Caco-2 (cell line): ENCODE measurements at regions not wholly inside any gene's neighbourhood (a gene's known extent, or its start where the extent isn't known, plus 50 kb on each side); places are given as distances from the start of the nearest gene placed in this dataset.

Source experiments
- BruUV-seq: library from RNA; stranded (reverse); fragments of 400-500 nt; replicated peaks from 2 replicates; lab custom pipeline; 2021; lab: Mats Ljungman, UMichigan
- CTCF ChIA-PET: fragments of 300-600 bp; sonication (Branson Sonifier 250); formaldehyde crosslinking; loops from one replicate; lab custom pipeline; 2022; ENCODE audit warnings: antibody characterized with exemption; lab: Charles Lee
- POLR2A ChIA-PET: fragments of 300-600 bp; sonication (Branson Sonifier 250); formaldehyde crosslinking; loops from one replicate; lab custom pipeline; 2022; ENCODE audit warnings: antibody characterized with exemption; lab: Charles Lee
- DNase-seq, 2 experiments: peaks; one replicate each; pipeline versions ENCODE4 v3.0.0 to v3.0.0-alpha.2; 2020 to 2022
- H3K27me3 ChIP-seq: replicated peaks from 2 replicates; pipeline ENCODE4 v1.6.0; 2011; ENCODE audit warnings: low read length; ENCODE audit not compliant: control insufficient read depth, insufficient read depth
- H3K36me3 ChIP-seq: 2 replicates; pipeline ENCODE4 v1.5.1; 2011; ENCODE audit warnings: low read length; ENCODE audit not compliant: control insufficient read depth, insufficient read depth
- H3K4me1 ChIP-seq: fragments of 250-450 bp; sonication (Bioruptor Pico); 2 replicates; pipeline ENCODE4 v1.5.1; 2020; ENCODE audit warnings: mild to moderate bottlenecking
- H3K4me3 ChIP-seq: 2 replicates; pipeline ENCODE4 v1.5.1; 2011; ENCODE audit warnings: low read depth, mild to moderate bottlenecking, control low read depth, low read length
- H3K9me3 ChIP-seq: fragments of 250-450 bp; sonication (Bioruptor Pico); 2 replicates; pipeline ENCODE4 v1.5.1; 2020; ENCODE audit warnings: mild to moderate bottlenecking, moderate library complexity
- H3K27ac Mint-ChIP-seq: one replicate; pipeline ENCODE4 v1.8.0; 2022; ENCODE audit warnings: mixed read lengths; ENCODE audit not compliant: unreplicated experiment
- H3K27me3 Mint-ChIP-seq: one replicate; pipeline ENCODE4 v1.8.0; 2022; ENCODE audit warnings: mixed read lengths; ENCODE audit not compliant: insufficient read depth, unreplicated experiment
- H3K36me3 Mint-ChIP-seq: one replicate; pipeline ENCODE4 v1.8.0; 2022; ENCODE audit warnings: mild to moderate bottlenecking, mixed read lengths; ENCODE audit not compliant: insufficient read depth, unreplicated experiment
- H3K4me1 Mint-ChIP-seq: one replicate; pipeline ENCODE4 v1.8.0; 2022; ENCODE audit warnings: low read depth, mixed read lengths; ENCODE audit not compliant: unreplicated experiment
- H3K4me3 Mint-ChIP-seq: one replicate; pipeline ENCODE4 v1.8.0; 2022; ENCODE audit warnings: mild to moderate bottlenecking, moderate library complexity, mixed read lengths; ENCODE audit not compliant: unreplicated experiment
- H3K9me3 Mint-ChIP-seq: one replicate; pipeline ENCODE4 v1.8.0; 2022; ENCODE audit warnings: mixed read lengths; ENCODE audit not compliant: unreplicated experiment
- CTCF ChIP-seq, 2 experiments: fragments of 200-600 bp in 1 of 2; IDR thresholded peaks; 1 replicate in 1 of 2; 2 replicates in 1 of 2; pipeline versions ENCODE4 v1.5.1 to v1.8.0; 2011 to 2022; ENCODE audit warnings: antibody characterized with exemption in 1 of 2, control low read depth in 1 of 2, inconsistent platforms in 1 of 2, low read depth in 1 of 2, low read length in 1 of 2, mild to moderate bottlenecking in 1 of 2, moderate library complexity in 1 of 2; ENCODE audit not compliant: insufficient read depth in 1 of 2, severe bottlenecking in 1 of 2, unreplicated experiment in 1 of 2
- intact Hi-C: fragments of 100-400 bp; cut with micrococcal nuclease; formaldehyde crosslinking; loops from one replicate; pipeline ENCODE4 v1.10.0; 2022; ENCODE audit not compliant: unreplicated experiment

DNA sequence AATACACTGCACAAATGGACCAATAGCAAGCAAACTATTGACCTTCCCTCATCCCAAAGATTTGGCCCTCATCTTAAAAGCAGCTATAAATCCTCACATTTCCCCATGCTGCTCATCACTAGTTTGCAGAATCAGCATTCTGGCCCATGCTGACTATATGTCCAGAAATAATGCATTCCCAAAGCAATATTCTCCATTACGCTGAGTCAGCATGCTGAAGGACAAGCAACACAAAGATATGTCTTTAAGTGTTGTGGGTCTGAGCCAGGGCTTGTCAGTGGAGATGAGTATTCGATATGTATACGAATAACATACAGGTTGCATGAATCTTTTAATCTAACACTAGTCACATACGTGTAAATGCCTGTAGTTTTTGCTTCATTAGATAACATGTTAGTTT is 1045.0 kb upstream of the DDX18 start:
- Histone ChIP-seq H3K36me3 (no peaks in the 10 kb centered on the region), H3K9me3 (no peaks in the 10 kb centered on the region), H3K4me3 (no peak overlapping the region), H3K27me3 (no peaks in the 10 kb centered on the region), H3K4me1 (no peaks in the 10 kb centered on the region)
- no peak overlapping the region for H3K4me3 Mint-ChIP-seq
- H3K36me3 Mint-ChIP-seq: no peaks in the 10 kb centered on the region
- H3K27ac Mint-ChIP-seq: no peak overlapping the region
- ChIA-PET POLR2A (no interaction called here), CTCF (no interaction called here)
- BruUV-seq: no TSS peak
- no peaks in the 10 kb centered on the region for H3K27me3 Mint-ChIP-seq
- TF ChIP-seq CTCF (IDR thresholded peaks at IDR 0.05; ENCODE audit: insufficient read depth in 1 of 2, low read depth in 1 of 2, low read length in 1 of 2, severe bottlenecking in 1 of 2, unreplicated experiment in 1 of 2): no peak
- H3K9me3 Mint-ChIP-seq: no peaks in the 10 kb centered on the region
- H3K4me1 Mint-ChIP-seq: no peaks in the 10 kb centered on the region
- intact Hi-C loops: no loop called here
- DNase-seq: no peak

DNA sequence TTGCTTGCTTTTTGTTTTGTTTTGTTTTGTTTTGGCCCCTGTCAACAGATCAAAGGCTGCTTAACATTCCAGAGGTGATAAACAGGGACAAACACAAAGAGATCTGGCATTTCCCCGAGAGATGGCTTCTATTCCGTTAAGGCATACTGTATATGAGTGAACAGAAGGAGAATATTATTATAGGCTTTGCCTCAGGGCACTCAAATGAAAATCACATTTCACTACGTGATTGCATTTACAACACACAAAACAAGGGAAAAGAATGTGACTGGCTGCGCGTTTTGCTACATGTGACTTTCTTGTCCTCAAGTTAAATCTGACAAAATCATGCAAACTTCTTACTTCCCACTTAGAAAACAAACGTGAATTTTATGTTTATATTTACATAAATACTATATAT is 1037.9 kb upstream of the DDX18 start:
- H3K9me3 Mint-ChIP-seq: peaks cover 9% of the 10 kb centered on the region
- DNase-seq: no peak
- no peak overlapping the region for H3K4me3 Mint-ChIP-seq
- H3K4me3 ChIP-seq: no peak overlapping the region
- CTCF ChIA-PET: no interaction called here
- POLR2A ChIA-PET: no interaction called here
- H3K27me3 Mint-ChIP-seq: no peaks in the 10 kb centered on the region
- intact Hi-C loops: no loop called here
- H3K27ac Mint-ChIP-seq: no peak overlapping the region
- H3K27me3 ChIP-seq: no peaks in the 10 kb centered on the region
- no peaks in the 10 kb centered on the region for H3K36me3 Mint-ChIP-seq
- H3K9me3 ChIP-seq: no peaks in the 10 kb centered on the region
- H3K36me3 ChIP-seq: no peaks in the 10 kb centered on the region
- no peaks in the 10 kb centered on the region for H3K4me1 ChIP-seq
- H3K4me1 Mint-ChIP-seq: no peaks in the 10 kb centered on the region
- no peak for TF ChIP-seq CTCF (IDR thresholded peaks at IDR 0.05; ENCODE audit: insufficient read depth in 1 of 2, low read depth in 1 of 2, low read length in 1 of 2, severe bottlenecking in 1 of 2, unreplicated experiment in 1 of 2)
- BruUV-seq: no TSS peak

DNA sequence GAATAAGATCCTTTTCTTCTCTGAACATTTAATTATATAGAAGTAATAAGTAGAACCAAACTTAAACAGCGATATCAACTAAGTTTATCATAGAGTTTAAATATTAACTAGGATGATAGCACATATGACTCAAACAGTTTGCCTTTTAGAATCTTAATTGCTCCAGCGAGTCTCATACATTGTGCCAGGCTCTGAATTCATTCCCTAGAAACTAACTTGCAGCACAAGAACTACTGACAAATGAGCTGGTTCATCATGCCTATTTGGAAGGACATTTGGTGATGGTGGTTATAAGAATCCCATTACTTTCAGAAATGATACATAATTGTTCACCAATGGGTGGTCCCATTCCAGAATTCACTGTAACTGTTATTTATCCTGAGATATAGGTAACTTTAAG is 1026.6 kb upstream of the DDX18 start:
- intact Hi-C loops: no loop called here
- no peak overlapping the region for H3K27ac Mint-ChIP-seq
- POLR2A ChIA-PET: no interaction called here
- no peaks in the 10 kb centered on the region for H3K27me3 ChIP-seq
- H3K4me1 ChIP-seq: no peaks in the 10 kb centered on the region
- no peaks in the 10 kb centered on the region for H3K9me3 Mint-ChIP-seq
- no peak for DNase-seq
- no peaks in the 10 kb centered on the region for H3K4me1 Mint-ChIP-seq
- no peaks in the 10 kb centered on the region for H3K36me3 ChIP-seq
- no peaks in the 10 kb centered on the region for H3K36me3 Mint-ChIP-seq
- no peak overlapping the region for H3K4me3 Mint-ChIP-seq
- H3K9me3 ChIP-seq: no peaks in the 10 kb centered on the region
- BruUV-seq: no TSS peak
- H3K4me3 ChIP-seq: no peak overlapping the region
- CTCF ChIA-PET: no interaction called here
- no peak for TF ChIP-seq CTCF (IDR thresholded peaks at IDR 0.05; ENCODE audit: insufficient read depth in 1 of 2, low read depth in 1 of 2, low read length in 1 of 2, severe bottlenecking in 1 of 2, unreplicated experiment in 1 of 2)
- H3K27me3 Mint-ChIP-seq: no peaks in the 10 kb centered on the region
